Neural cell (in vitro differentiated cells): ENCODE measurements at regions not wholly inside any gene's neighbourhood (a gene's known extent, or its start where the extent isn't known, plus 50 kb on each side); places are given as distances from the start of the nearest gene placed in this dataset.

Source experiments
- H2AFZ ChIP-seq: fragments of 200-600, 300-800 bp; sonication (generic), shearing (Covaris generic); 2 replicates; pipeline ENCODE4 v1.6.0; 2014; ENCODE audit warnings: low read depth, mild to moderate bottlenecking, antibody characterized with exemption, low read length, moderate library complexity
- H3F3A ChIP-seq: fragments of 200-600 bp; shearing (Covaris generic); 2 replicates; pipeline ENCODE4 v1.6.1; 2016; ENCODE audit warnings: mild to moderate bottlenecking, moderate library complexity, mixed read lengths, antibody characterized with exemption, low read length; ENCODE audit not compliant: insufficient read depth, poor library complexity, severe bottlenecking
- H3K27ac ChIP-seq: fragments of 200-600, 300-800 bp; sonication (generic), shearing (Covaris generic); 2 replicates; pipeline ENCODE4 v1.5.1; 2014; ENCODE audit warnings: mild to moderate bottlenecking, low read length, moderate library complexity
- H3K27me3 ChIP-seq: fragments of 300-800, 200-600 bp; sonication (generic), shearing (Covaris generic); 2 replicates; pipeline ENCODE4 v1.6.0; 2014; ENCODE audit warnings: mild to moderate bottlenecking, low read depth, low read length, moderate library complexity; ENCODE audit not compliant: insufficient read depth
- H3K36me3 ChIP-seq: fragments of 300-800, 200-600 bp; sonication (generic), shearing (Covaris generic); 2 replicates; pipeline ENCODE4 v1.5.1; 2014; ENCODE audit warnings: mild to moderate bottlenecking, antibody characterized with exemption, low read length, moderate library complexity; ENCODE audit not compliant: insufficient read depth
- H3K4me2 ChIP-seq: fragments of 300-800, 200-600 bp; sonication (generic), shearing (Covaris generic); 2 replicates; pipeline ENCODE4 v1.6.0; 2014; ENCODE audit warnings: mild to moderate bottlenecking, low read length
- H3K4me3 ChIP-seq: fragments of 300-800, 200-600 bp; sonication (generic), shearing (Covaris generic); 2 replicates; pipeline ENCODE4 v1.5.1; 2014; ENCODE audit warnings: mild to moderate bottlenecking, low read length, moderate library complexity
- H3K79me2 ChIP-seq: fragments of 200-600 bp; shearing (Covaris generic); replicated peaks from 2 replicates; pipeline ENCODE4 v1.6.0; 2014; ENCODE audit warnings: mild to moderate bottlenecking, low read length, moderate library complexity; ENCODE audit not compliant: insufficient read depth
- H3K9ac ChIP-seq: fragments of 300-800, 200-600 bp; sonication (generic), shearing (Covaris generic); 2 replicates; pipeline ENCODE4 v1.6.1; 2016; ENCODE audit warnings: mild to moderate bottlenecking, low read length, mixed read lengths
- H3K9me2 ChIP-seq: fragments of 200-600 bp; shearing (Covaris generic); 2 replicates; pipeline ENCODE4 v1.6.1; 2016; ENCODE audit warnings: mild to moderate bottlenecking, low read length, mixed read lengths; ENCODE audit not compliant: insufficient read depth
- H3K9me3 ChIP-seq: fragments of 200-600, 300-800 bp; sonication (generic), shearing (Covaris generic); 2 replicates; pipeline ENCODE4 v1.6.1; 2016; ENCODE audit warnings: mild to moderate bottlenecking, mixed run types, low read length, moderate library complexity, mixed read lengths
- H4K20me1 ChIP-seq: fragments of 200-600 bp; shearing (Covaris generic); 2 replicates; pipeline ENCODE4 v1.6.1; 2016; ENCODE audit warnings: mild to moderate bottlenecking, mixed run types; ENCODE audit not compliant: insufficient read depth
- CTCF ChIP-seq: fragments of 450-650 bp; IDR thresholded peaks from 2 replicates; pipeline ENCODE4 v1.5.1; 2014; ENCODE audit warnings: antibody characterized with exemption, mild to moderate bottlenecking, moderate library complexity; ENCODE audit not compliant: poor library complexity, severe bottlenecking
- EP300 ChIP-seq: fragments of 450-650 bp; conservative IDR thresholded peaks from 2 replicates; pipeline ENCODE4 v1.6.1; 2014; ENCODE audit warnings: antibody characterized with exemption, mild to moderate bottlenecking, moderate library complexity; ENCODE audit not compliant: poor library complexity, severe bottlenecking
- EZH2 ChIP-seq: fragments of 200-600, 300-800 bp; shearing (Covaris generic), sonication (generic); IDR thresholded peaks from 2 replicates; pipeline ENCODE4 v1.6.1; 2014; ENCODE audit warnings: antibody characterized with exemption, low read length, borderline replicate concordance, mild to moderate bottlenecking; ENCODE audit not compliant: insufficient read depth, poor library complexity, severe bottlenecking
- MXI1 ChIP-seq: fragments of 450-650 bp; conservative IDR thresholded peaks from 2 replicates; pipeline ENCODE4 v1.6.1; 2014; ENCODE audit warnings: antibody characterized with exemption, mild to moderate bottlenecking; ENCODE audit not compliant: poor library complexity, severe bottlenecking
- POLR2AphosphoS5 ChIP-seq: IDR thresholded peaks from 2 replicates; pipeline ENCODE4 v1.6.1; 2012
- RAD21 ChIP-seq: fragments of 450-650 bp; conservative IDR thresholded peaks from 2 replicates; pipeline ENCODE4 v1.6.1; 2014; ENCODE audit warnings: antibody characterized with exemption, mild to moderate bottlenecking, moderate library complexity
- REST ChIP-seq: IDR thresholded peaks from 2 replicates; pipeline ENCODE4 v1.6.1; 2012; ENCODE audit warnings: borderline replicate concordance
- SMC3 ChIP-seq: fragments of 450-650 bp; conservative IDR thresholded peaks from 2 replicates; pipeline ENCODE4 v1.6.1; 2014; ENCODE audit warnings: antibody characterized with exemption, mild to moderate bottlenecking, moderate library complexity; ENCODE audit not compliant: poor library complexity
- TAF1 ChIP-seq: IDR thresholded peaks from 2 replicates; pipeline ENCODE4 v1.6.1; 2012; ENCODE audit warnings: low read depth

DNA sequence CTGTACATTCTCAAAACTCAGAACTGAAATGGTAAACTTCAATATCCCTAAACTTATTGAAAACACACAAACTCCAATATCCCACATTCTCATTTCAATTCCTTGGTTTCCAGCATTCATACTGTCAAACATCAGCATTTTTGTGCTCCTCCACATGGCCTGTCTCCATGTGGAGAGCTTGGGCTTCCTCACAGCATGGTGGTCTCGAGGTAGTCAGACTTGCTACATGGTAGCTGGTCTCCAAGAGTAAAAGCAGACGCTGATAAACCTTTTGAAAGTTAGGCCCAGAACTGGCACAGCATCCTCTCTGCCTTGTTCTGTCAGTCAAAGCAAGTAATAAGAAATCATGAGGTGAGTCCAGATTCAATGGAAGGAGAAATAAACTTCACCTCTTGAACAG is 70.5 kb downstream of the VCPKMT start:
- Histone ChIP-seq H4K20me1 (no peaks in the 10 kb centered on the region), H2AFZ (no peak overlapping the region), H3K9me2 (no peaks in the 10 kb centered on the region), H3K9ac (no peak overlapping the region), H3F3A (no peaks in the 10 kb centered on the region), H3K4me3 (no peak overlapping the region), H3K27ac (no peak overlapping the region), H3K79me2 (no peaks in the 10 kb centered on the region), H3K4me2 (no peak overlapping the region), H3K27me3 (no peaks in the 10 kb centered on the region), H3K9me3 (no peaks in the 10 kb centered on the region), H3K36me3 (no peaks in the 10 kb centered on the region)
- TF ChIP-seq MXI1 (no peak), RAD21 (no peak), REST (no peak), EP300 (no peak), CTCF (no peak), TAF1 (no peak), EZH2 (no peak), POLR2AphosphoS5 (no peak), SMC3 (no peak)

DNA sequence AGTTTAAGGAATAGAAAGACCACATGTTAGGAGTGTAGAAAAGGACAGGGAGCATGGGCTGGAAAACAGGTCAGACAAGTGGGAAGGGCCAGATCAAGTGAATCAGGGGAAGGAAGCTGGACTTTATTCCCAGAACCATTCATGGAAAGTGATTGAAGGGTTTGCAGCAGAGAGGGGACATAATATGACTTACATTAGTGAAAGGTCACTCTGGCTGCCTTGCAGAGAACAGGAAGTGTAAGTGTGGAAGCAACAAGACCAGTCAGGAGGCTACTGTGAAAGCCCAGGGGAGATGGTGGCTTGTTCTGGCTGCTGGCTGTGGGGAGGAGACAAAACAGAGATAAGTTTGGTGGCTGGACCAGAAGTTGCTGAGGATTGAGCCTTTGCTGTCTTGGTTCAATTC is 69.1 kb downstream of the VCPKMT start:
- H4K20me1 ChIP-seq, result no peaks in the 10 kb centered on the region
- H3K9ac ChIP-seq, result no peak overlapping the region
- no peaks in the 10 kb centered on the region for H3F3A ChIP-seq
- H3K36me3 ChIP-seq, result no peaks in the 10 kb centered on the region
- H3K79me2 ChIP-seq, result no peaks in the 10 kb centered on the region
- no peak for TF ChIP-seq MXI1
- no peak for TF ChIP-seq TAF1
- no peak for TF ChIP-seq REST
- TF ChIP-seq CTCF, result no peak
- TF ChIP-seq RAD21, result no peak
- no peak for TF ChIP-seq EZH2
- no peak for TF ChIP-seq EP300
- no peak for TF ChIP-seq SMC3
- no peak for TF ChIP-seq POLR2AphosphoS5
- no peaks in the 10 kb centered on the region for H3K27me3 ChIP-seq
- H3K4me3 ChIP-seq, result no peak overlapping the region
- H3K27ac ChIP-seq, result no peak overlapping the region
- no peaks in the 10 kb centered on the region for H3K9me2 ChIP-seq
- H3K9me3 ChIP-seq, result no peaks in the 10 kb centered on the region
- no peak overlapping the region for H2AFZ ChIP-seq
- H3K4me2 ChIP-seq, result no peak overlapping the region
